Mesenchymal stem cell (in vitro differentiated cells and primary cell): ENCODE measurements at regions not wholly inside any gene's neighbourhood (a gene's known extent, or its start where the extent isn't known, plus 50 kb on each side); places are given as distances from the start of the nearest gene placed in this dataset.

Experiments
- DNase-seq: peaks from one replicate; pipeline ENCODE4 v3.0.0-alpha.2; 2013
- H2AFZ ChIP-seq: one replicate; pipeline ENCODE4 v1.6.1; 2013; ENCODE audit warnings: low read depth, mild to moderate bottlenecking, control low read depth, inconsistent platforms, low read length, moderate library complexity
- H2AK5ac ChIP-seq: 2 replicates; pipeline ENCODE4 v1.6.1; 2013; ENCODE audit warnings: low read length, moderate library complexity, mild to moderate bottlenecking, inconsistent platforms; ENCODE audit not compliant: severe bottlenecking
- H2BK120ac ChIP-seq: one replicate; pipeline ENCODE4 v1.6.1; 2013; ENCODE audit warnings: low read depth, mild to moderate bottlenecking, inconsistent platforms, low read length, moderate library complexity
- H2BK12ac ChIP-seq, 2 experiments: one replicate each; pipeline ENCODE4 v1.6.1; 2013; ENCODE audit warnings: inconsistent platforms in 2 of 2, low read length in 2 of 2, mild to moderate bottlenecking in 2 of 2, moderate library complexity in 2 of 2, control low read depth in 1 of 2
- H2BK15ac ChIP-seq: one replicate; pipeline ENCODE4 v1.6.1; 2013; ENCODE audit warnings: mild to moderate bottlenecking, low read depth, inconsistent platforms; ENCODE audit not compliant: poor library complexity, severe bottlenecking
- H2BK5ac ChIP-seq: 2 replicates; pipeline ENCODE4 v1.6.1; 2013; ENCODE audit warnings: low read depth, mild to moderate bottlenecking, low read length, control low read depth, inconsistent platforms; ENCODE audit not compliant: poor library complexity, severe bottlenecking
- H3K14ac ChIP-seq, 2 experiments: one replicate each; pipeline ENCODE4 v1.6.1; 2013; ENCODE audit warnings: inconsistent platforms in 2 of 2, low read length in 2 of 2, control low read depth in 1 of 2, mild to moderate bottlenecking in 1 of 2, moderate library complexity in 1 of 2
- H3K18ac ChIP-seq, 2 experiments: one replicate each; pipeline ENCODE4 v1.6.1; 2013; ENCODE audit warnings: inconsistent platforms in 2 of 2, low read length in 2 of 2, control low read depth in 1 of 2, low read depth in 1 of 2, mild to moderate bottlenecking in 1 of 2
- H3K23ac ChIP-seq, 2 experiments: one replicate each; pipeline ENCODE4 v1.6.1; 2013; ENCODE audit warnings: inconsistent platforms in 2 of 2, low read length in 2 of 2, mild to moderate bottlenecking in 2 of 2, moderate library complexity in 2 of 2, control low read depth in 1 of 2
- H3K27ac ChIP-seq: 2 replicates; pipeline ENCODE4 v1.5.1; 2013; ENCODE audit warnings: mild to moderate bottlenecking, moderate library complexity, low read length, control low read depth, inconsistent platforms; ENCODE audit not compliant: poor library complexity, severe bottlenecking
- H3K27me3 ChIP-seq, 2 experiments: 2 replicates each; pipeline versions ENCODE4 v1.6.1 to v1.7.0; 2013; ENCODE audit warnings: low read length in 2 of 2, mild to moderate bottlenecking in 2 of 2, moderate library complexity in 2 of 2, control low read depth in 1 of 2, inconsistent platforms in 1 of 2; ENCODE audit not compliant: control insufficient read depth in 1 of 2, insufficient read depth in 1 of 2
- H3K36me3 ChIP-seq, 2 experiments: 2 replicates each; pipeline versions ENCODE4 v1.6.1 to v1.7.0; 2013; ENCODE audit warnings: low read length in 2 of 2, control low read depth in 1 of 2, inconsistent platforms in 1 of 2, low read depth in 1 of 2, mild to moderate bottlenecking in 1 of 2; ENCODE audit not compliant: insufficient read depth in 2 of 2, control insufficient read depth in 1 of 2
- H3K4ac ChIP-seq, 2 experiments: one replicate each; pipeline ENCODE4 v1.6.1; 2013; ENCODE audit warnings: inconsistent platforms in 2 of 2, low read length in 2 of 2, mild to moderate bottlenecking in 2 of 2, moderate library complexity in 2 of 2, control low read depth in 1 of 2, low read depth in 1 of 2
- H3K4me1 ChIP-seq: 2 replicates; pipeline ENCODE4 v1.6.1; 2013; ENCODE audit warnings: low read depth, low read length, control low read depth; ENCODE audit not compliant: control insufficient read depth, insufficient read depth
- H3K4me2 ChIP-seq: 2 replicates; pipeline ENCODE4 v1.6.1; 2013; ENCODE audit warnings: low read length, mild to moderate bottlenecking, inconsistent platforms; ENCODE audit not compliant: poor library complexity, severe bottlenecking
- H3K4me3 ChIP-seq, 2 experiments: 2 replicates each; pipeline versions ENCODE4 v1.5.1 to v1.7.0; 2013; ENCODE audit warnings: low read length in 2 of 2, mild to moderate bottlenecking in 2 of 2, control low read depth in 1 of 2, low read depth in 1 of 2; ENCODE audit not compliant: insufficient read depth in 1 of 2
- H3K79me1 ChIP-seq: replicated peaks from 2 replicates; pipeline ENCODE4 v1.6.1; 2013; ENCODE audit warnings: mild to moderate bottlenecking, control low read depth, low read length, inconsistent platforms; ENCODE audit not compliant: poor library complexity, severe bottlenecking
- H3K9ac ChIP-seq: 2 replicates; pipeline ENCODE4 v1.7.0; 2013; ENCODE audit warnings: mild to moderate bottlenecking, low read length, moderate library complexity
- H3K9me3 ChIP-seq: 2 replicates; pipeline ENCODE4 v1.7.0; 2013; ENCODE audit warnings: mild to moderate bottlenecking, low read length; ENCODE audit not compliant: control insufficient read depth
- H4K8ac ChIP-seq: one replicate; pipeline ENCODE4 v1.6.1; 2013; ENCODE audit warnings: inconsistent platforms, mild to moderate bottlenecking, low read length, moderate library complexity
- H4K91ac ChIP-seq: one replicate; pipeline ENCODE4 v1.6.1; 2013; ENCODE audit warnings: mild to moderate bottlenecking, low read length, inconsistent platforms
- WGBS: methylation state at CpG from one replicate; pipeline ENCODE4 v1.1.7; 2013; ENCODE audit warnings: mixed read lengths; 5-methylcytosine and 5-hydroxymethylcytosine counted together

GRCh38 chr7:31398815-31399214 lies 58.3 kb upstream of the NEUROD6 start:
- Histone ChIP-seq H4K8ac (no peak overlapping the region), H3K4me2 (no peak overlapping the region), H3K4me3 (no peak overlapping the region), H2AFZ (no peak overlapping the region), H2BK120ac (no peak overlapping the region), H2BK15ac (no peak overlapping the region), H4K91ac (no peak overlapping the region), H2BK5ac (no peak overlapping the region), H3K27ac (no peak overlapping the region), H3K79me1 (no peaks in the 10 kb centered on the region), H2AK5ac (no peak overlapping the region), H3K36me3 (no peaks in the 10 kb centered on the region), H3K14ac (no peak overlapping the region), H3K4ac (no peak overlapping the region), H2BK12ac (no peak overlapping the region), H3K18ac (no peak overlapping the region), H3K4me1 (no peaks in the 10 kb centered on the region), H3K23ac (no peak overlapping the region), H3K9ac (no peak overlapping the region), H3K27me3 (no peaks in the 10 kb centered on the region), H3K9me3 (no peaks in the 10 kb centered on the region)
- WGBS, result 81% methylated on average over 1 of the region's 2 CpGs
- no peak for DNase-seq

- WGBS, result no CpG with 5 or more reads among the region's 2 CpGs
- no peak overlapping the region for H3K14ac ChIP-seq
Measured at GRCh38 chr7:31407178-31407676, 66.7 kb upstream of the NEUROD6 start.

GRCh38 chr7:31408140-31408729 lies 67.7 kb upstream of the NEUROD6 start:
- Histone ChIP-seq H4K91ac (no peak overlapping the region), H2AK5ac (no peak overlapping the region), H4K8ac (no peak overlapping the region), H2BK15ac (no peak overlapping the region), H2BK5ac (no peak overlapping the region), H3K79me1 (no peaks in the 10 kb centered on the region), H2BK12ac (no peak overlapping the region), H2AFZ (no peak overlapping the region), H3K14ac (no peak overlapping the region), H3K36me3 (no peaks in the 10 kb centered on the region), H3K4me2 (no peak overlapping the region), H3K9me3 (no peaks in the 10 kb centered on the region), H3K27ac (no peak overlapping the region), H2BK120ac (no peak overlapping the region), H3K27me3 (peaks cover 0 to 3% of the 10 kb centered on the region in 2 experiments), H3K4me3 (no peak overlapping the region), H3K18ac (no peak overlapping the region), H3K9ac (no peak overlapping the region), H3K23ac (no peak overlapping the region), H3K4ac (no peak overlapping the region), H3K4me1 (no peaks in the 10 kb centered on the region)
- no CpG with 5 or more reads among the region's 3 CpGs for WGBS
- peak; percentile 58 for DNase-seq

More at GRCh38 chr7:31407178-31407676, 66.7 kb upstream of the NEUROD6 start:
- Histone ChIP-seq H3K9ac (no peak overlapping the region), H4K91ac (no peak overlapping the region), H3K27me3 (no peaks in the 10 kb centered on the region), H3K4me2 (no peak overlapping the region), H4K8ac (no peak overlapping the region), H3K79me1 (no peaks in the 10 kb centered on the region), H3K4ac (no peak overlapping the region), H3K18ac (no peak overlapping the region), H3K27ac (no peak overlapping the region), H2BK15ac (no peak overlapping the region), H3K4me1 (no peaks in the 10 kb centered on the region), H2BK120ac (no peak overlapping the region), H2AK5ac (no peak overlapping the region), H3K36me3 (no peaks in the 10 kb centered on the region), H2BK5ac (no peak overlapping the region), H2AFZ (no peak overlapping the region), H2BK12ac (no peak overlapping the region), H3K4me3 (no peak overlapping the region), H3K23ac (no peak overlapping the region), H3K9me3 (no peaks in the 10 kb centered on the region)
- DNase-seq, result no peak

- Histone ChIP-seq H3K9ac (no peak overlapping the region), H3K4me1 (no peaks in the 10 kb centered on the region), H3K79me1 (no peaks in the 10 kb centered on the region), H2BK15ac (no peak overlapping the region), H2BK5ac (no peak overlapping the region), H3K4me3 (no peak overlapping the region), H3K14ac (no peak overlapping the region), H3K27me3 (peaks cover 0 to 12% of the 10 kb centered on the region in 2 experiments), H2BK12ac (no peak overlapping the region), H2AK5ac (no peak overlapping the region), H4K8ac (no peak overlapping the region), H3K9me3 (no peaks in the 10 kb centered on the region), H2AFZ (no peak overlapping the region), H3K23ac (no peak overlapping the region), H3K36me3 (no peaks in the 10 kb centered on the region), H3K18ac (no peak overlapping the region), H2BK120ac (no peak overlapping the region), H4K91ac (no peak overlapping the region), H3K27ac (no peak overlapping the region), H3K4me2 (no peak overlapping the region), H3K4ac (no peak overlapping the region)
- no peak for DNase-seq
- 20% methylated on average over 1 of the region's 2 CpGs for WGBS
Measured at GRCh38 chr7:31410265-31410664, 69.7 kb upstream of the NEUROD6 start.
